ENCODE measurements at regions not wholly inside any gene's neighbourhood (a gene's known extent, or its start where the extent isn't known, plus 50 kb on each side); places are given as distances from the start of the nearest gene placed in this dataset.

DNA sequence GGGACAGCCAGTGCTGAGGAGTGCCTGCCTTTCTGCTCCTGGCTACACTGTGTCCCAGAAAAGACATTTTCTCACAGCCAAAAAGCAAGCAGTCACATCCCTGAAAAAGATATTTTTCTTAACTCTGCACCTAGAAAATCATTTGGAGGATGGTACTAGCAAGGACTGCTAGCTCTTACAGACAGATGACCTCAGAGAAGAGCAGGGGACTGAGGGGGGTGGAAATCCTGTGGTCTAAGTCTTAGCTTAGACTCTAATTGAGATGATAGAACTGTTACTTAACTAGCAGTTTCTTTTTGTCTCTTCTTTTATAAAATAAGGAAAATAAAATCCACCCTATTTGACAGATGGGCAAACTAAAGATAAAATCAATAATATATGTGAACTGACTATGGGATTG is 152.8 kb downstream of the TMEM200A start:
- TF ChIP-seq EZH2 (IDR thresholded peaks at IDR 0.05; ENCODE audit: borderline replicate concordance, insufficient read depth, low read length, poor library complexity, severe bottlenecking) (no peak), EP300 (conservative IDR thresholded peaks at IDR 0.05; ENCODE audit: poor library complexity, severe bottlenecking) (no peak), POLR2AphosphoS5 (IDR thresholded peaks at IDR 0.05) (no peak)
- TF ChIP-seq, protein P1, sequence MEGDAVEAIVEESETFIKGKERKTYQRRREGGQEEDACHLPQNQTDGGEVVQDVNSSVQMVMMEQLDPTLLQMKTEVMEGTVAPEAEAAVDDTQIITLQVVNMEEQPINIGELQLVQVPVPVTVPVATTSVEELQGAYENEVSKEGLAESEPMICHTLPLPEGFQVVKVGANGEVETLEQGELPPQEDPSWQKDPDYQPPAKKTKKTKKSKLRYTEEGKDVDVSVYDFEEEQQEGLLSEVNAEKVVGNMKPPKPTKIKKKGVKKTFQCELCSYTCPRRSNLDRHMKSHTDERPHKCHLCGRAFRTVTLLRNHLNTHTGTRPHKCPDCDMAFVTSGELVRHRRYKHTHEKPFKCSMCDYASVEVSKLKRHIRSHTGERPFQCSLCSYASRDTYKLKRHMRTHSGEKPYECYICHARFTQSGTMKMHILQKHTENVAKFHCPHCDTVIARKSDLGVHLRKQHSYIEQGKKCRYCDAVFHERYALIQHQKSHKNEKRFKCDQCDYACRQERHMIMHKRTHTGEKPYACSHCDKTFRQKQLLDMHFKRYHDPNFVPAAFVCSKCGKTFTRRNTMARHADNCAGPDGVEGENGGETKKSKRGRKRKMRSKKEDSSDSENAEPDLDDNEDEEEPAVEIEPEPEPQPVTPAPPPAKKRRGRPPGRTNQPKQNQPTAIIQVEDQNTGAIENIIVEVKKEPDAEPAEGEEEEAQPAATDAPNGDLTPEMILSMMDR (IDR thresholded peaks at IDR 0.05; ENCODE audit: poor library complexity, severe bottlenecking) = no peak

All from neural cell (in vitro differentiated cells).